ENCODE measurements at regions not wholly inside any gene's neighbourhood (a gene's known extent, or its start where the extent isn't known, plus 50 kb on each side); places are given as distances from the start of the nearest gene placed in this dataset.
"Not testable (repeated sequence)": the region's sequence is repeated elsewhere in the genome, so short reads cannot be mapped to it uniquely, and the experiment has no call there.

DNA sequence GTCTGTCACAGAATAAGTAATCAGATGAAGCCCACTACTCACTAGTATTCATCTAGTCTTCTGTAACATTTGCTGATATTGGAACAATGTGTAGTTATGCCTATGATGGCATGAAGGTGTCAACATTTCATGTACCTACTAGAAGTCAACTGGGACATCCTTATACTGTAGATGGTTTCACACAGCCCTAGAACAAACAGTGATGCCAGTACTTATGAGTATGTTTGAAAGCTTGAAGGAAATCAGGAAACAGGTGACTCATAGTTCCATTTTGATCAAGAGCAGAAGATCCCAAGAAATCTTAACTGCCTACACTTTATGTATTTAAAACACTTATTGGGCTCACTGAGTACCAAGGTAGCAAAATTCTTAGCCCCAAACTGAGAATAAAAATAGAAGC is 1519.6 kb downstream of the REEP3 start:
- DNase-seq (ENCODE audit: low read depth): no peak

GRCh38 chr10:65041307-65041706 is 1520.1 kb downstream of the REEP3 start:
- no peak for DNase-seq (ENCODE audit: low read depth)

DNA sequence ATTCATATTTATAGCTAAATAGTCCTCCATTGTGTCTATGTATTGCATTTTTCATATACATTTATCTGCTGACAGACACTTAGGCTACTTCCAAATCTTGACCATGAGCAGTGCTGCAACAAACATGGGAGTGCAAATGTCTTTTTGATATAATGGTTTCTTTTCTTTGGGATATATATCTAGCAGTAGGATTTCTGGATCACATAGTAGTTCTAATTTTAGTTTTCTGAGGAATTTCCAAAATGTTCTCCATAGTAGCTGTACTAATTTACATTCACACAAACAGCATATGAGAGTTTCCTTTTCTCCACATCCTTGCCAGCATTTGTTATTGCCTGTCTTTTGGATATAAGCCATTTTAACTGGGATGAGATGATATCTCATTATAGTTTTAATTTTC is 1521.3 kb downstream of the REEP3 start:
- DNase-seq (ENCODE audit: low read depth): no peak

GRCh38 chr10:65046831-65047230 is 1525.6 kb downstream of the REEP3 start:
- DNase-seq (ENCODE audit: low read depth): no peak

GRCh38 chr10:65052111-65052510 is 1530.9 kb downstream of the REEP3 start:
- not testable (repeated sequence) for DNase-seq (ENCODE audit: low read depth)

GRCh38 chr10:65053397-65053796 is 1532.2 kb downstream of the REEP3 start:
- not testable (repeated sequence) for DNase-seq (ENCODE audit: low read depth)

- not testable (repeated sequence) for DNase-seq (ENCODE audit: low read depth)
These were observed 1532.7 kb downstream of the REEP3 start for GRCh38 chr10:65053831-65054351.

GRCh38 chr10:65054701-65055100 is 1533.5 kb downstream of the REEP3 start:
- not testable (repeated sequence) for DNase-seq (ENCODE audit: low read depth)

- DNase-seq (ENCODE audit: low read depth): no peak
These were observed 1544.1 kb downstream of the REEP3 start for GRCh38 chr10:65065278-65065677.

GRCh38 chr10:65083222-65083621 is 1562.0 kb downstream of the REEP3 start:
- no peak for DNase-seq (ENCODE audit: low read depth)

- DNase-seq (ENCODE audit: low read depth): no peak
These were observed 1569.8 kb downstream of the REEP3 start for GRCh38 chr10:65090991-65091390.

GRCh38 chr10:65100146-65100545 is 1578.9 kb downstream of the REEP3 start:
- DNase-seq (ENCODE audit: low read depth): no peak

DNA sequence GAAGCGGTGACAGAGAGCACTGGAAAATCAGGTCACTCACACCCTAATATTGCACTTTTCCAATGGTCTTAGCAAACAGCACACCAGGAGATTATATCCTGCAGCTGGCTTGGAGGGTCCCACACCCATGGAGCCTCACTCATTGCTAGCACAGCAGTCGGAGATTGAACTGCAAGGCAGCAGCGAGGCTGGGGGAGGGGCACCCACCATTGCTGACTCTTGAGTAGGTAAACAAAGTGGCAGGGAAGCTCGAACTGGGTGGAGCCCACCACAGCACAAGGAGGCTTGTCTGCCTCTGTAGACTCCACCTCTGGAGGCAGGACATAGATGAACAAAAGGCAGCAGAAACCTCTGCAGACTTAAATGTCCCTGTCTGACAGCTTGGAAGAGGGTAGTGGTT is 1579.7 kb downstream of the REEP3 start:
- not testable (repeated sequence) for DNase-seq (ENCODE audit: low read depth)

GRCh38 chr10:65110009-65110408 is 1588.8 kb downstream of the REEP3 start:
- DNase-seq (ENCODE audit: low read depth): no peak

- not testable (repeated sequence) for DNase-seq (ENCODE audit: low read depth)
These were observed 1589.9 kb downstream of the REEP3 start for GRCh38 chr10:65111059-65111458.

GRCh38 chr10:65112573-65112972 is 1591.4 kb downstream of the REEP3 start:
- no peak for DNase-seq (ENCODE audit: low read depth)

GRCh38 chr10:65123120-65123519 is 1601.9 kb downstream of the REEP3 start:
- no peak for DNase-seq (ENCODE audit: low read depth)

GRCh38 chr10:65125212-65125611 is 1604.0 kb downstream of the REEP3 start:
- no peak for DNase-seq (ENCODE audit: low read depth)

- DNase-seq (ENCODE audit: low read depth): no peak
These were observed 1605.1 kb downstream of the REEP3 start for GRCh38 chr10:65126288-65126687.

- no peak for DNase-seq (ENCODE audit: low read depth)
These were observed 1607.1 kb downstream of the REEP3 start for GRCh38 chr10:65128277-65128676.

DNA sequence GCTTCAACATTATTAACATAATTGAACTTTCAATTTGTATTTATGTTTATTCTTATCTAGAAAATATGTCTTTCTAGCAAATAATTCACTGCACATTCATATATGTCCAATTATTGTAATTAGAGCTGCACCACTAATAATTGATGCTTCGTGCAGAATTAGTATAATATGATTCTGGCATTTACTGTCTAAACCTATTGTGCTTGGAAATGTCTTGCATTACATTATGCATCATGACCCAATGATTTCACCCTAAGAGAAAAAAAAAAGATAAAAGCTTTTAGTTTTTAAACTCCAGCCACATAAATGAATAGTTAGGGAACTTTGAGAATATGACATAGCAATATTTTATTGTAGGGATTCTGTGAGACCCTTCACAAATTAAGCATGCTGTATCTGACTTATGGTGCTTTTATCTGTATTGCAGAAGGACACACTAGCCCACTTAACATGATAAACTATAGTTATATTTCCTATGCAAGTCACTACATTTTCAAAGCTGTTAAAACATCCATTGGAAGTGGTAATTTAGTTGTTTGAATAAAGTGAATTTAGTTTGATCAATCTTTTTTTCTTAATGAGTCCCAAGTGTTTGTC is 1609.1 kb downstream of the REEP3 start:
- no peak for DNase-seq (ENCODE audit: low read depth)

DNA sequence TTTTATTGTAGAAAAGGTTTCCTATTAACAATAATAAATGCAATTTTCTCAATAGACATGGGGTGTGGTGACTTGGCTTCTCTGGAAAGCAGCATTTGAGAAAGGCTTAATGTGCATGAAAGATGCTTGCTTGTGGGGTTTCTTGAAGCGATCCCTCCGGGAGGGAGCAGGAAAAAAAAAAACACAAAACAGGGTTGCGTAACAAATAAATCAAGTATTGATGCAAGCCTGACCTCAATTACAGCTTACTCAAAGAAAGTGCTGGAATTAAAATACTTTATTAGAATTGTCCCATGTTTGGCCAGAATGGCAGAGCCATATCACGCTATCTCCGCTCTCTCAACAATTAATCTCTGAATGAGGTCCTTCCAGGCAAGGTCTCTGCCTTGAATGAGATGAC is 1612.5 kb downstream of the REEP3 start:
- no peak for DNase-seq (ENCODE audit: low read depth)

DNA sequence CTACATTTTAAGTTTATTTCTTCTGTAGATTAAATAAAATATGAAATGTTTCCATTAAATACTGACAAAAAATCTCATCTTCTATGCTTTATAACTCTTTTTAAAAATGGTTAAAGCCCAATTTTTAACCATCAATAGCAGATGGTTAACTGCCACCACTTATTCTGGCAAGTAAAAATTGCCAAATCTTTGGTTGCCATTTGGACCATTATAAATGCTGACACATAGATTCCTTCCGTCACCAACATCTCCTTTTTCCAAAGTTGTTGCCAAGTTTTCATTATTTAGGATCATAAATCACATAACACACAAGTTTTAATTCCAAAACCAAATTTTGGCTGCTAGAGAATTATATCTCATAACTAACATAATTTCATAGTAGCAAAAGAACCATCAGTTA is 1614.3 kb downstream of the REEP3 start:
- no peak for DNase-seq (ENCODE audit: low read depth)
